ENCODE measurements at regions not wholly inside any gene's neighbourhood (a gene's known extent, or its start where the extent isn't known, plus 50 kb on each side); places are given as distances from the start of the nearest gene placed in this dataset.

- TF ChIP-seq CTCF (IDR thresholded peaks at IDR 0.05) (no peak), ZFX (IDR thresholded peaks at IDR 0.05; ENCODE audit: borderline replicate concordance) (no peak)
These were observed 55.4 kb upstream of the KIAA1217 start for GRCh38 chr10:24153537-24153936.

Measured in 22Rv1 (cell line).